Cardiac fibroblast (primary cell): ENCODE measurements at regions not wholly inside any gene's neighbourhood (a gene's known extent, or its start where the extent isn't known, plus 50 kb on each side); places are given as distances from the start of the nearest gene placed in this dataset.
"Not testable (repeated sequence)": the region's sequence is repeated elsewhere in the genome, so short reads cannot be mapped to it uniquely, and the experiment has no call there.

Source experiments
- DNase-seq, 2 donors: peaks; one replicate each; pipeline versions ENCODE4 v3.0.0 to v3.0.0-alpha.2; 2010; ENCODE audit warnings: low read depth in 2 of 2
- H3K4me3 ChIP-seq, 2 donors: replicated peaks in 1 of 2; 1 replicate in 1 of 2; 2 replicates in 1 of 2; pipeline ENCODE4 v1.5.1; 2011; ENCODE audit warnings: low read depth in 2 of 2, low read length in 2 of 2, mild to moderate bottlenecking in 2 of 2, moderate library complexity in 1 of 2
- CTCF ChIP-seq: IDR thresholded peaks from one replicate; pipeline ENCODE4 v1.5.1; 2011; ENCODE audit warnings: low read depth, mild to moderate bottlenecking, low read length, inconsistent platforms

DNA sequence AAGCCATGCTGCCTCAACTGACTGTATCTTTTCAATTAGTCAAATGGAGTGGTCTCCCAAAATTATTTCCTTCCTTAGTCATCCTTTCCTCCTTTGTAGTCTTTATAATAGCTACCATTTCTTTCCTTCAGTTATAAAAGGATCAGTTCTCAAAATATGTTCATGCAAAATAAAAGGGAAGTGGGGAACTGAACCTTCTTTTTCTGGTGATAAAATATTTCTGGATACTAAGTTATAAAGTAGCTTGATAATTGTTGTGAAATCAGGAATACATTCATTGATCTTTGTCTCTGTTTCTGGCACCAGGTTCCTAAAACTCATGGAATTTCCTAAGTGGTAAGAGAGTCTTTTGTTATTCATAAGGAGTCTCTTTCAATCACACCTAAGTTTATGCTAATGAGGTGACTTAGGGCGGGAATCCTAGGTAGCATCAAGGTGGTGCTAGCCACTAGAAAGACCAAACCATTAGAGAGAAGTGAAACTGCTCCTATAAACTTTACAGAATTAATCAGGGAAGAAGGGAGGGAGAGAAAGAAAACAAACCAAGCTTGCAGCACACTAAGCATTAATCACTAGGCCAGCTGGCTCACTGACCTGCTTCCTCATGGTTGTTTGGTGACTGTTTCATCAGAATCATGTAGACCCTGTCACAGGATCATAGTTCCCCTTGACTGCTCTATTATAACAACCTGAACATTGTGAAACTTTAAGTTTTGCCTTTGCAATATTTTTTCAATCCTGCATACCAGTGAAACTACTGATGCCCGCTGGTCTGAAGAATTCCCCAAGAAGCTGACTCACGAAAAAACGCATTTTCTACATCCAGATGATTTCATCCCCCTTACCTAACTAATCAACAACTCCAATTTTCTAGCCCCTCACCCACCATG is 161.6 kb upstream of the PTBP2 start:
- peak; percentile 94 to 100 for DNase-seq
- no peak for TF ChIP-seq CTCF
- H3K4me3 ChIP-seq, result peak overlapping the region in 1 of 2 donors; percentile 22

DNA sequence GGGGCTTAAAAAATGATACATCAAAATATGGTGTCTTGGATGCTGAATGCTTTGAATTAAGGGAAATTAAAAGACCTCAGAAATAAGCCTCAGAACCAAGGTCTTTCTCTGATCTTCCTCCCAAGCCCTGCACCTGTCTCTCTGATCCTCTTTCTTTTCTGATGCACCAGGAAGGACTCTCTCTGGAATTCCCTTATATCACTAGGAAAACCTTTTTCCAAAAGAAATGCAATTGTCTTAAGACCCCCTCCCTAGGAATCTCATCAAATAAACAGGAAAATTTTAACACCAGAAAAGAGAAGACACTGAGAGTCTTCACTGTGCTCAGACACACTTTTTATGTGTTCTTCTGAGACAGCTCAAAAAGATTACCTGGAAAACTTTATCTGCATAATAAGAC is 159.5 kb upstream of the PTBP2 start:
- TF ChIP-seq CTCF, result no peak
- DNase-seq, result no peak
- H3K4me3 ChIP-seq, result no peak overlapping the region

DNA sequence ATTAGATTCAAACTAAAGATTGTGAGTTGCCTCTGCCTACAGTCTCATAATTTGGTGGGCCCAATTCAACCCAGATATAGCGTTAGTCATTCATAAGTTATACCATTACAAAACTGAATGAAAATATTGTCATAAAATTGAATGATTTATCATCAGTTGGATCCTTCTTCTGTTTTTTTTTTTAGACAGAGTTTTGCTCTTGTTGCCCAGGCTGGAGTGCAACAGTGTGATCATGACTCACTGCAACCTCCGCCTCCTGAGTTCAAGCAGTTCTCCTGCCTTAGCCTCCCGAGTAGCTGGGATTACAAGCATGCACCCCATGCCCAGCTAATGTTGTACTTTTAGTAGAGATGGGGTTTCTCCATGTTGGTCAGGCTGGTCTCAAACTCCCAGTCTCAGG is 157.2 kb upstream of the PTBP2 start:
- DNase-seq, result peak in 1 of 2 donors; percentile 56
- H3K4me3 ChIP-seq, result not testable (repeated sequence)

GRCh38 chr1:96565546-96565945 is 156.0 kb upstream of the PTBP2 start:
- no peak overlapping the region for H3K4me3 ChIP-seq
- DNase-seq, result peak; percentile 9 to 30
- TF ChIP-seq CTCF, result no peak

DNA sequence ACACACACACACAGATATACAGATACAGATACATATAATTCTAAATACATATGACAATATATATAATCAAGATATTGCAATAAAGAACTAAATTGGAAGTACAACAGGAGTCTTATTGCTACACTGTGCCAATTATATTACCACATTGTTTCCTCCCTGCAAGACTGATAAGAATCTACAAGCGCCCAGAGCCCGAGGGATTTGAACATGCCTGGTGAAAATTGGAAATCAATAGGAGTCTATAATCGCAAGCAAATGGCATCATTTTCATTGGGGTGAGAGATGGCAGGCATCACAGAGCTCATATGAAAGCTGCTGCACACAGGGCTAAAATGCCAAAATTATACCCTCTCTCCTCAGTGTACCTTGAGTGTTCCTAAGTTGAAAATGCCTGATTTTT is 152.9 kb upstream of the PTBP2 start:
- no peak for DNase-seq
- H3K4me3 ChIP-seq, result no peak overlapping the region
- TF ChIP-seq CTCF, result no peak

- no peak overlapping the region for H3K4me3 ChIP-seq
- no peak for TF ChIP-seq CTCF
- no peak for DNase-seq
These were observed 152.3 kb upstream of the PTBP2 start for GRCh38 chr1:96569288-96569687.

- peak; percentile 16 to 49 for DNase-seq
- H3K4me3 ChIP-seq, result no peak overlapping the region
- no peak for TF ChIP-seq CTCF
These were observed 141.9 kb upstream of the PTBP2 start for GRCh38 chr1:96579636-96580035.
